ENCODE measurements at regions not wholly inside any gene's neighbourhood (a gene's known extent, or its start where the extent isn't known, plus 50 kb on each side); places are given as distances from the start of the nearest gene placed in this dataset.

DNA sequence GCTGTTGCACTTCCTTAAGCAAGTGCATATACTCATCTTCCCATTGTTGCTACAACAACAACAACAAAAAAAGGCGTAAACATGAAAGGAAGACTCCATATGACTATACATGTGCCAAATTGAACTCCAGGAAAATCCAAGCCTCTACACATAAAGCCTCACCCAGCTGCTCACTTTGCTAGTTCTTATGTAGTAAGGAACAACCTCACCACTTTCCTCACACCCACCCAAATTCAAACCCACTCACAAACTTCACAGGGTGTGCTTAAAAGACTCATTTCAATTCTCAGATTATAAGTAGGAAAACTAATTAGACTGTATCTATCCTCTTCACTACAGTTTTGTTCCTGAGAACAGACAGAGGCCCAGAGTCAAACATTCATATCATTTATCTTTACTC is 671.1 kb upstream of the INTU start:
- TF ChIP-seq, protein P1, sequence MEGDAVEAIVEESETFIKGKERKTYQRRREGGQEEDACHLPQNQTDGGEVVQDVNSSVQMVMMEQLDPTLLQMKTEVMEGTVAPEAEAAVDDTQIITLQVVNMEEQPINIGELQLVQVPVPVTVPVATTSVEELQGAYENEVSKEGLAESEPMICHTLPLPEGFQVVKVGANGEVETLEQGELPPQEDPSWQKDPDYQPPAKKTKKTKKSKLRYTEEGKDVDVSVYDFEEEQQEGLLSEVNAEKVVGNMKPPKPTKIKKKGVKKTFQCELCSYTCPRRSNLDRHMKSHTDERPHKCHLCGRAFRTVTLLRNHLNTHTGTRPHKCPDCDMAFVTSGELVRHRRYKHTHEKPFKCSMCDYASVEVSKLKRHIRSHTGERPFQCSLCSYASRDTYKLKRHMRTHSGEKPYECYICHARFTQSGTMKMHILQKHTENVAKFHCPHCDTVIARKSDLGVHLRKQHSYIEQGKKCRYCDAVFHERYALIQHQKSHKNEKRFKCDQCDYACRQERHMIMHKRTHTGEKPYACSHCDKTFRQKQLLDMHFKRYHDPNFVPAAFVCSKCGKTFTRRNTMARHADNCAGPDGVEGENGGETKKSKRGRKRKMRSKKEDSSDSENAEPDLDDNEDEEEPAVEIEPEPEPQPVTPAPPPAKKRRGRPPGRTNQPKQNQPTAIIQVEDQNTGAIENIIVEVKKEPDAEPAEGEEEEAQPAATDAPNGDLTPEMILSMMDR (IDR thresholded peaks at IDR 0.05): no peak
- no peak for TF ChIP-seq POLR2A (IDR thresholded peaks at IDR 0.05)

Measured in lower leg skin (tissue), 3 donors.